Fibroblast of peridontal ligament (primary cell): ENCODE measurements at regions not wholly inside any gene's neighbourhood (a gene's known extent, or its start where the extent isn't known, plus 50 kb on each side); places are given as distances from the start of the nearest gene placed in this dataset.

Experiments used
- DNase-seq: peaks from one replicate; pipeline ENCODE4 v3.0.0-alpha.2; 2010; ENCODE audit errors: extremely low read depth

DNA sequence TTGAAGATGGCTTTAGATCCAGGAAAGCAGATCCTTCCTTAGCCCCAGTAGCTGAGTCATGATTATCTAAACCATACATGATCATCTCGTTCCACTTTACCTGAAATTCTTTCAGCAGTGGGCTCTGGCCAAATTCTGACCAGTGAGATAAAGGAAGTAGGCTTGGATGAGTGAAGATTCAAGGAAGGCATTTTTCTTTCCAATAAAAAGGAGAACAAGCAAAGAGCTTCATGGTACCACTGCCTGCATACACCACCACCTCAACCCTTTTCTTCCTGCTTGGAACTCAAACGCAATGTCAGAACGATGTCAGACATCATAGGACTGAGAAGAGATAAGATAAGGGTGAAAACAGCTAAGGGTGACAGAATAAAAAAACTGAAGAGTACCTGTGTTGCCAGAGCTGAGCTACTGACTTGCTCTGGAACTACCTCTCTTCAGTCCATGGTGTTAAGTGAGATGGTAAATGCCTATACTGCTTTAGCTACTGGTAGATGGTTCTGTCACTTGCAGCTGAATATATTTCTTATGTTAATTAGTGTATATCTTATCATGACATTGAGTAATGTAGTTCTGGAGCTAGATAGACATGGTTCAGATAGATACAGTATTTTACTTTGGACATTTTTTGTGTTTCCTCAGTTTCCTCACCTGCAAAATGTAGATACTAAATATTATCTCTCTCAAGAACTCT, 58.7 kb upstream of the ACVR1 start:
- DNase-seq, result no peak

DNA sequence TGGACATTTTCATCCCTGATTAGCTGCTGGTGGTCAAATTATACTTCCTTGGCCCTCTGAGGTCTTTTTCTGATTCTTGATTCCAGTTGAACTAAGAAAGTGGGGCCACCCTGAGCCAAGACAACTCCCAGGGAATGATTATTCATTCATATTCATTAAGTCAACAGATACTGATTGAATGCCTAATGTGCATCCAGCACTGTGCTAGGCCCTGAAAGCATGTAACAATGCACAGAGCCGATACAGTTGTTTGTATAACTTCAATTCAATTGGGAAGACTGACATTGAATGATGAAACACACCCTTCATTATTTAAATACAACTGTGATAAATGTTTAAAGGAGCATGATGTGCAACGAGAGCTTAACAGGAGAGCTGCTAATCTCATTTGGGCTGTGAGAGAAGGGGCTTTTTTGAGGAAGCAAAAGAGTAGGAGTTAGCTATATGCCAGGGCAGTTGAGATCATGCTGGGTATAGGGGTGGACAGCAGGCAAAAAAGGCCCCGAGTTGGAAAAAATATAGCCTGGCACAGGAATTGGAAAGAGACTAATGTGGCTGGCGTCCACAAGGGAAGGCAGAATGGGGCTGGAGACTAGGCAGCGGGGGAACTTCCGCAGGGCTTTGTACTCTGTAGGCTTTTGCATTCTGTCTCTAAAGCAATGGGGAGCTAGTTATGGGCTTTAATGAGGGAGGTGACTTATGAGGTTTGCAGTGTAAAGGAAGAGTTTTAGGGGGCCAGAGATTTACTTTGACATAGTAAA, 57.2 kb upstream of the ACVR1 start:
- no peak for DNase-seq

DNA sequence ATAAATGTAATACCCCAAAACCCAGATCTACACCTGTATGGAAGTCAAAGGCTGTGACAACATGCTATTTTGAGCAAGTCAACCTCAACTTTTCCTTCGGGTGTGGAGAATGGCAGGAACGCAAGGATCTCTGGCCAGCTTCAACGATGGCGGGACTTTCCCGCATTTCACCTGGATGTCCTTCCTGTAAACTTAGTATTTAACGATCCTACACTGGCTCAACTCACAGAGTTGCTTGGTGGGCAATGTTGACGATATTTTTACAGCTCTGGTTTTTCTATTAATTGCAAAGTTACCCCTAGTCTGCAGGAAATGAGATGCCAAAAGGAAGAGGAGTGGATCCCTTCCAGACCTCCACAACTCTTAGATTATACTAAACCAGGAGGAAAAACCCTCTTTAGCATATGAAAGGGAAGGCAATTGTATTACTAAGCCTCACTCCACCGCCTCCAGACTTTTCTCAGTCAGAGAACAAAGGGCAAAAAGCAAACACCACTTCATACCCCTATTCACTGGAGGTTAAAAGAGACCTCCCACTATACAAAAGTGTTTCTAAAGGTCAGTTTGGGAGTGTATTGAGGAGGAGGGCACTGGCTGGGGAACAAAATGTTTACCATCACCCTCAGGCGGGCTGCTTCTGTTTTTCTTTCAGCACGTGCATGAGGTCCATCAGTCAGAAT, 56.5 kb upstream of the ACVR1 start:
- no peak for DNase-seq

DNA sequence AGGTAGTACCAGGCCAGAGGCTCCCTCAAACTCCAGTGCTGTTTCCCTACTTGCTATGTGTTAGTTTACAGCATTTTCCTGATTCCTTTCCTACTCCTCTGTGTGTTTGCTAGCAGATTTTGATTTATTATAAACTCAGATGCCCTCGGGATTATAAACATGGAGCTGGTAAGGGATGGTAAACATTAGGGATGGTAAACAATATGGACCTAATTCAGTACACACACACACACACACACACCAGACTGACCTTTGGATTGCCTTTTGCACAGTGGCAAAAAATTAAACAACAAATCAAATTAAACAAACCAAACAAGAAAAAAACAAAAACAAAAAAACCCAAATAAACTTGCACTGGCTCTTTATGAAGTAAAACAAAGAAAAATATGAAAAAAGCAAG, 55.4 kb upstream of the ACVR1 start:
- DNase-seq, result no peak

DNA sequence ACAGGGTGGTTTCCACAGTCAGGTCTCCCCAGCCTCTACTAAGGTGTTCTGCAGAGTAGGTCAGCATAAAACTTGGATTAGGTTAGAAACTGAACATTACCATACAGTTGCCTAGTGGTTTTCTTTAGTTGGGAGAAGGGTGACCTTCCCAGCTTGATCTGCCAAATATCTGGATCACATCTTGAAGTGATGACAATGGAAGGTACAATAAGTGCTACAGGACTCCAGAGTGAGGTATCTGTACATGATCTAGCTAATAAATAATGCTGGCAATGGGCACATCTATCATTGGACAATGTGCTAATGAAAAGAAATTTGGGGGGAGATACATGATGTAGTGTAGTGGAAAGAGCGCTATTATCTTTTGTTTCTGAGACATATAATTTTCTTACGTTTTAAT, 54.6 kb upstream of the ACVR1 start:
- DNase-seq, result no peak

DNA sequence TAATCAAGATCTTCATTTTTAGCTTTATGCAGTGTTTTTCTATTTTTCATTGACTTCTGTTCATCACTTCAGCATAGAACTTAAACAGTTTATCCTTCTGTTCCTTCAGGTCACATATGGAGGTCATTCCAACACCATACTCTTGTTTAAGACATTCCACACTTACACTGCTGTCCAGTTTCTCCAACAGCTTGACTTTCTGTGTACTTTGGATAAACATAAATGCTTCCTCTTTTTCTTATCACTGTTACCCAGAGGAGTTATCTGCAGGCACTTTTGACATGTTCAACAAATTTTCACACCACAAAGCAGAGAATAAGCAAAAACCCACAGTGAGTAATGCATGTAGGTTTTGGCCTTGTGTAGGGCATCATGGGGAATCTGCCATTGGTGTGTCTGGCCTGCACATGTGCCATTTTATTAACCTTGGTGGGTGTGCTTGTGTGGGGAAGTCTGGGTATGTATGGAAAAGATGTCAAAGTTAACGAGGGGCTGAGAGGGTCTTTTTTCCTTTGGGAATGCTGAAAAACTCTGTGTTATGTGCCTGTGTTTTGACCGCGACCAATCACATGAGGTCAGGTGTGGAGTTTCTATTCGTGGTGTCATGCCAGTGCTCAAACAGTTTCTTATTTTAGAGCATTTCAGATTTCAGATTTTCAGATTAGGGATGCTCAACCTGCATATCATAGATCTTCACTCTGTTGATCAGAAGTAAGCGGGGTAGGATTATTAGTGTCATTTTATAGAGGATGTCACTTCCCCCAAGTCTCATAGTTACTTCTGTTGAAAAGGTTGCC, 53.9 kb upstream of the ACVR1 start:
- DNase-seq, result no peak

DNA sequence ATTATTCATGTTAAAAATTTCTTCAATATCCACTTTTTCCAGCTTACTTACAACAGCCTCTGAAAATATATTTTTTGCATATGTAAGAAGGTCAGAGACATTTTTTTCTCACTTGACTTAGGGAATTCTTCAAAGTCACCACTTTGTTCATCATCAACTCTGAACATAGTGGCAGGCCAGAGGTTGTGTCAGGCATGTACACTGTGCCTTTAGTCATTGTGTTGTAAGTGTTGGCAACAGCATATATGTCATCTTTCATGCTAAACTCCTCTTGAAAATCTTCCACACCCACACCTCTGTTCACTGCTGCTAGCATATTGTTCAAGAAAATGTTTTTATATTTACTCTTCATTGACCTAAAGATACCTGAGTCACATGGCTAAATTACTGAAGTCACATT, 52.2 kb upstream of the ACVR1 start:
- DNase-seq, result no peak

DNA sequence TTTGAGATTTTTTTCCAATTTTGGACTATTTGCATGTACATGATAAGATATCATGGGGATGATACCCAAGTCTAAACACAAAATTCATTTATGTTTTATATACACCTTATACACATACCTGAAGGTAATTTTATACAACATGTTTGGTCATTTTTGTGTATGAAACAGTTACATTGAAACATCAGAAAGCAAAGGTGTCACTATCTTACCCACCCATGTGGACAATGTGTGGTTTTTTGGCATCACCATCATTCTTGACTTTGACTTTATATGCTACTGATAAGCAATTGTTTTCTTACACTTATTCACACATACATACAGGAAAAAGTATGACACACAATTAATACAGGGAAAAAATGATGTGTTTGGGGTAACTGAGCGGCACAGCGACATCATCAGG, 51.0 kb upstream of the ACVR1 start:
- DNase-seq, result no peak
